Stromal cell of bone marrow (primary cell): ENCODE measurements at regions not wholly inside any gene's neighbourhood (a gene's known extent, or its start where the extent isn't known, plus 50 kb on each side); places are given as distances from the start of the nearest gene placed in this dataset.
A peak's percentile ranks its signal among the peaks of the same experiment; 100 is the strongest.

Source experiments
- DNase-seq: peaks from one replicate; pipeline ENCODE4 v3.0.0-alpha.2; 2012; ENCODE audit warnings: low read depth

GRCh38 chr2:147711031-147711430 lies 133.8 kb upstream of the ACVR2A start:
- no peak for DNase-seq

DNA sequence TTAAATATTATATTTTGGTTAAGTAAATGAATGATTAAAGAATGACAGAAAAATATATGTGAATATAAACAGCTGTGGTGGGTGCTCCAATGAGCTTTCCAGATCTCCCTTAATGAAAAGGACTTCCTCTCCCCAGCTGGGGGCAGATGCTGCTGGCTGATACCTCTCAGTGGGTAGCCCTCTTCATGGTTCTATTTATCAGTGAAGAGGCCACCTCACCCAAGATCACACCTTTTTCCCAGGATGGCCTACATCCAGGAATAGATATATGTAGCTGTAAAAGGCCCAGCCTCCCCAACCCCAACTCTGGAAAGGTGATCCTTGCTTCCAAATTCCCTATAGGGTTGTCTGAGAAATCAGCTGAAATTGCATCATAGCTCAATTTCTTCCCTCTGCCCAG lies 135.2 kb upstream of the ACVR2A start:
- DNase-seq = no peak

DNA sequence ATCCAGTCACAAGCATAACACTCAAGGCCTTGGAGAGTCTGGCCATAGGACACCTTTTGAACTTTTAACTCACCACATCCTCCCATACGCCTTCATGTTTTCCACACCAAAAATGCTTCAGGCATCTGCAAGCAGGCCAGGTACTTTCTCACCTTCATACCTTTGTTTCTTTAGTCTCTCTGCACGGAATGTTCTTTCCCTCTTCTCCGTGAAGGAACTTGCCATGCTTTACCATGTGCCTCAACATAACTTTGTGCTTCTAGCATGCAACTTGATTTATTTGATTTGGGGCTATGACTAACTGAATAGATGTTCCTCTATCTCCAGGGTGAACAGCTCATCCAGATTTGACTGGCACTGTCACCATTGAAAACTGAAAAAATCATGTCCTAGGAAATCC lies 141.7 kb upstream of the ACVR2A start:
- no peak for DNase-seq

DNA sequence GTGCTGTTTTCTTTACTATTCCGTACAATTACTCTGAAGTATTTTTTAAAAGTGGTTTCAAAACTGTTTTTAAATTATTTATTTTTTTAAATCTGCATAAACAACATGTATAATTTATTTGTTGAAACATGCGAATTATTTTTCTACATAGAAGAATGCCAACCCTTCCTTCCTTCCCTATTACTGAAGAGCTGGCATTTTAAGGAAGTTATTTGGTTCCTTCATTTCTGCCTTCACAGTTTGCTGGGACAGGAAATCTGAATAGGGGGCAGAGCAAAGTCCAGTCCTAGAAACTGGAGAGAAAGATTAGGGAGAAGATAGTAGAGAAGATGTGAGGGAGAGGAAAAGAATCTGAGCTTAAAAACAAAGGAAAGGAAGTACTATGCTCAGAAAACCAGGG lies 146.7 kb upstream of the ACVR2A start:
- no peak for DNase-seq

- no peak for DNase-seq
These were observed 148.4 kb upstream of the ACVR2A start for GRCh38 chr2:147696426-147696825.

DNA sequence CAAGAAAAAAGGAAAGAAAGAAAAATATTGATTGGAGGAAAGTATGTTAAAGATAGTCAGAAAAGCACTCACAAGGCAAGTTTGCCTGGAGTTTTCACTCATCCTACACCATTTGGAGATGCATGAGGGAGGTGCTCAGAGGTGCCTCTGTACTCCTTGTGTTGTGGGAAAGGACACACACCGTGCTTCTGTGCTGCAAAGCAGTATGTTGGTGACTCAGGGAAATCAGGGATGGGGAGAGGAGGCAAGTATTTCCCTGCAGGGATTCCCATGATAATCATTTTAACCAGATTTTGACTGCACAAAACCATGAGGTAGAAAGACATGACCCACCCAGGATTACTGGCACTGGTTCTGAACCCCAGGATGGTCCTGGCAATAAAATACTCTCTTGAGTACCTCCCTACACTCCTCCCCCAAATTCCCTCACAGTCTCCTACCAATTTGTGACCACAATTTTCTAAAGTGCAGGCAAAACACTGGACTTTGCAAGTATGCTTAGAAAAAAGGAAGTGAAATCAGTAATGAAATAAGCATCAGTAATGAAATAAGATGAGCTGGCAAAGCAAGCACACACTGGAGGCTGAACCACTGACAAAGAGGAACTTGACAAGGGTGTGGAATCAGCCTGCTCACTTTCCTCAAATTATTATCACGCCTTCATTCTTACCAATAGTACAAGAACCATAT lies 155.5 kb upstream of the ACVR2A start:
- peak; percentile 6 for DNase-seq

DNA sequence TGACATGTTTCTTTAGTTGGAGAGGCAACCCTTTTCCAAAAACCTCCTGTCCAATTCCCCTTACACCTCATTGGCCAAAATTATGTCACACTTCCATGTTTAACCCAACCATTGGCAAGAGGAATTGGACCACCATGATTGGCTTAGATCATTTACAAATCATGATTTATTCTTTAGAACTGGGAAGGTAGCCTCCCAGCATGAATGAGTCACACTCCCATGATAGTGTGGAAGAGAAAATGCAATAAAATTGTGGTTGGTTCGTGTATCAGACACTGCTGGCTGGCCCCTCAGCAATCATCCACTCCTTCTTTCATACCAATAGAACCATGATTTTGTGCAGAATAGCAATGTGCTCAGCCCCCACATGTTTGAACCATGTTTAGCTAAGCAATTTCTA lies 156.6 kb upstream of the ACVR2A start:
- peak; percentile 30 for DNase-seq

- no peak for DNase-seq
These were observed 158.5 kb upstream of the ACVR2A start for GRCh38 chr2:147686365-147686764.

GRCh38 chr2:147684903-147685302 lies 159.9 kb upstream of the ACVR2A start:
- no peak for DNase-seq

GRCh38 chr2:147683380-147683779 lies 161.4 kb upstream of the ACVR2A start:
- no peak for DNase-seq

DNA sequence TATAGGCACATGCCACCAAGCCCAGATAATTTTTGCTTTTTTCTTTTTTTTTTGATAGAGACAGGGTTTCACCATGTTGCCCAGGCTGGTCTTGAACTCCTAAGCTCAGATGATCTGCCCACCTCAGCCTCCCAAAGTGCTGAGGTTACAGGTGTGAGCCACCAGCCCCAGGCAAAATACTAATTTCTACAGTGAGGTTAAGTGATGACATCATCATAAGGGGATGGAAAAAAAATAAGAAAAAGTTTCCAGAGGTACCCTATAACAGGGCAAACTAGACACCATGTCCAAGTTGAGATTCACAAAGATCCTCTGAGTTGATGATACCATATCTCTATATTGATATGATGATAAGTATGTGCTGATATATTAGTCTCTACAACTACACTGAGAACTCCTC lies 163.7 kb upstream of the ACVR2A start:
- DNase-seq = no peak

DNA sequence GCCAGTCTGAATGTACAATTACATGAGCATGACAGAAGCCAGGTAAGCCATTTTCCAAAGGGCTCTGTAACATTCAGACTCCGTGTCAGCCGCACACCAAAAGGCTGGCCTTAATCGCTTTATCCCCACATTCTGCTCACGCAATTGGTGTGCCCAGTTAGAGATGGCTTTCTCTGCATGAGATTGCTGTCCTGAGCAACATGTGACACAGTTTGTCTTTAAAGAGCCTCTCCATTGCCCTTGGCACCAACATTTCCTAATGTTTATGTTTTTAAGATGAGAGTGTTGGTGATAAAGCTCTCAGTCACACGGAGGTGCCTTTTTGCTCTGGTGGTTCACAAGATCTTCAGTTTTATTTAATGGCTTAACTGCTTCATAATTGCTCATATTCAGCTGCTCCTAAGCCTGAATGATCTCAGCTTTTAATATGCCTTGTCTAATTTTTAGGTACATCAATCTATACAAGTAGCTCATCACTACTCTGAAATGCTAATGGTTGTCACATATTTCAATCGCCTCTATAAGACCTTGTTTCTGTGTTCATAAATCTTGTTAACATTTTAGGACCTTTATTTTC lies 164.8 kb upstream of the ACVR2A start:
- no peak for DNase-seq

DNA sequence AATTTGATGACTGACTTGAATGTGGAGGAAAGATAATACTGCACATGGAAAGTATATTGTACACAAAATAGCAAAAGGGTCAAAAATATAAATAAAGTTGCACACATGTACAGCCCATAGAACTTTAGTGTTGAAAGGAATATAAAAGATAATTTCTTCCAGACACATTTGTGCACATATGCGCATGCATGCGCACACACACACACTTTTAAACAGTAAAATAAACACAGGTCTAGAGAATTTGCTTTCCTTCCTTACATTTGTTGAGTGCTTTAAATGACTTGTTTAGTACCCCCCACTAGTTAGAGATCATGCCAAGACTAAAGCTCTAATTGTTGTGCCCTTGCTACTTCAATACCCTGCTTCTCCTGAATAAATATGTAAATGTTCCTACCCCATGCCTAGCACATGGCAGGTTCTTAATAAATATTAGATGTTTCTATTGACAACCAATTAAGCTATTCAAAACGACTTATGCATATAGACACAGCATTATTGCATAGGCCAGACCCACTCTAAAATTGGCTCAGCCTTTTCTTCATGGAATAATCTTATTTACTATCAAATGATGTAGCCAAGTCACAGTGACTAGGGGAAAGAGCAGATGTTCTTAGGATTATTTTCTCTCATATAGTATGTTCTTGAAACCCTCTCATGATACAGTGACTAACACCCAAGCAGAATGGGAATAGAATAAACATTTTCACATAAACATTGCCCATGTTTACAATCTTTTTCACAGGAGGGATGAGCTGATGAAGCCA lies 165.5 kb upstream of the ACVR2A start:
- DNase-seq = no peak

- no peak for DNase-seq
These were observed 179.7 kb upstream of the ACVR2A start for GRCh38 chr2:147665105-147665504.

DNA sequence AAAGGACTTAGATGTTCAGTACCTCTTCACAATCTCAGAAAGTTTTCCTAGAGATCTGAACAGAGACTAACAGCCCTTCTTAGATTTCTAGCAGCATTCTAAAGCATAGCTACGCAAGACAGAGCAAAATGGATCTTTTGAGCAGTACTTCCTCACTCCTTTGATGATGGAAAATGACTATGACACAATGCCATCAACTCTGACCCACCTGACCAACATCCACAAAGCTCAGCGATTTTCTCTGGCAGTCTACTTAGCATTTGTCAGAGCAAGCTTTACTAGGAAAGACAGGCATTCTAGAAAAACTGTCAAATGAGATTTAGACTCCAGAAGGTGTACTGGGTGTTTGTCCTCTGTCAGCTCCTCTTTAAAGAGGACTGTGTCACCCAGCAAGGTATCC lies 180.9 kb upstream of the ACVR2A start:
- DNase-seq = no peak

GRCh38 chr2:147663153-147663961 lies 181.5 kb upstream of the ACVR2A start:
- no peak for DNase-seq

GRCh38 chr2:147662221-147662620 lies 182.6 kb upstream of the ACVR2A start:
- no peak for DNase-seq

DNA sequence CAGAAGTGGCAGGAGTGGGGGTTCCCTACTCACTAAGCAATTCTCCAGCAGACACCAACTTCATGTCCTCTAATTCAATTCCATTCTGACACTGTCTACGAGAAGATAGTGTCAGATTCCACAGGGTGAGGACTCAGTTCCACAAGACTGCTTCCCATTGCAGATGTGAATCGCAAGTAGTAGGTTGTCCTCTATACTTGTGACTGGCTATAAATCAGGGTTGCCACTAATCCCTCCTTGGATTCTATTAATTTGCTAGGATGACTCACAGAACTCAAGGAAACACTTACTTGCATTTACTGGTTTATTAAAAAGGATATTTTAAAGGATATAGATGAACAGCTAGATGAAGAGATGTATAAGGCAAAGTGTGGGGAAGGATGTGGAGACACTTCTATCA lies 184.1 kb upstream of the ACVR2A start:
- no peak for DNase-seq

DNA sequence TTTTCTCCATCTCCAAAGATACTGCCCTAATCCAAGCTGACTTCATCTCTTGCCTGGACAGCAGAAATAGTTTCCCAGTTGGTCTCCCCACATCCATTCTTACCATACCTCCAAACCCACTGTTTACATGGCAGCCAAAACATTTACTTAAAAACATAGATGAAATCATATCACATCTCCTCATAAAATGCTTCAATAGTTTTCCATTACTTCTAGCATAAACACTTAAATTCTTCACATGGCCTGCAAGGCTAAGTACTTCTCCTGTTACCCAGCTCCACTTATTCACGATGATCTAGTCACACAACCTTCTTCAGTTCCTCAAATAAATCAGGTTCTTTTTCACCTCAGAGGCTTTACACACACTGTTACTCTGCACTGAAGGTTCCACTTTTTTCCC lies 185.8 kb upstream of the ACVR2A start:
- no peak for DNase-seq

DNA sequence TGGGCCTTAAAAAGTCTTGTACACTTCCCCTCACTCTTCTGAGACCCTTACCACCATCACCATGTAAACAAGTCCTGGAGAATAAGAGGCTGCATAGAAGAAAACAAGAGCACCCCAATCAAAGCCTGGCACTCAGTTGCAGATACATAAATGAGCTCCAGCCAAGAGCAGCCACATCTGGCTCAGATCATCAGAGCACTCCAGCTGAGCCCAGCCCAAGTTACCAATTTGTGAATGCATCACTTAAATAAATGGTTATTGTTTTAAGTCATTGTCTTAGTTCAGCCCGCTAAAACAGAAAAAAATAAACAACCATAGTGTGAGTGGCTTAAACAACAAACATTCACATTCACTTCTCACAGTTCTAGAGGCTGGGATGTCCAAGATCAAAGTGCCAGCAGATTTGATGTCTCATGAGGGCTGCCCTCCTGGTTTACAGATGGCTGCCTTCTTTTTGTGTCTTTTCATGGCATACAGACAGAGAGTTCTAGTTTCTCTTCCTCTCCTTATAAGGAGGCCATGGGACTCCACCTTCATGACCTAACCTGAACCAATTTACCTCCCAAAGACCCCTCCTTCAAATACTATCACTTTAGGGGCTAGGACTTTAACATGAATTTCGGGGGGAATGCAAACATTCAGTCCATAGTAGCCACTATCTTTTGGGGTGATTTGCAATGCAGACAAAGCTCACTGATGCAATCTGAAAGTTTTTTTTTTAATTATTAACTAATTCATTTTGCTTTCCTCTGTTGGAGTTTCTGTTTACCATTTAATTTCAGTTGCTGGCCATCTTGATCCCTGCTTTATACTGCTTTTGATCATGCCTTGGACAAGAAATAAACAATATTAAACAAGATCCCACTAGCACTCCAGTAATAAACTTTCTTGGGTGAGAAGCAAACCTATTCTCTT lies 187.5 kb upstream of the ACVR2A start:
- DNase-seq = no peak

DNA sequence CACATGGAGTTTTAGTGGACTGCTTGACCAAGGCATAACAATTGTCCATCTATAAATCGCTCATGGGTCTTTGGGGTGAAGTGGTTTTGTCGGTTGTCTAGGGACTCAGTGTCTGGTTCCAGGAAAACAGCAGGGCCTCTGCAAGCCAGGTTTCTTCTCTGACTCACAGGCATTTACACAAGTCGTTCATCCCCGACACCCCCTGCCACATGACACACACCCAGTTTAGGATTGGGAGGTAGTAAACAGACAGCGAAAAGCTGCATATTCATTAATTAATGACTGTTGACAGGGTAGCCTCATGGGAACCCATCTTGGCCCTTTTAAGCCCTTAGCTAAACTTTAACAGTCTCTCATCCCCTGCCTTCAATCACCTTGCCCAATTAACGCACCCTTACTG lies 194.8 kb upstream of the ACVR2A start:
- DNase-seq = no peak

DNA sequence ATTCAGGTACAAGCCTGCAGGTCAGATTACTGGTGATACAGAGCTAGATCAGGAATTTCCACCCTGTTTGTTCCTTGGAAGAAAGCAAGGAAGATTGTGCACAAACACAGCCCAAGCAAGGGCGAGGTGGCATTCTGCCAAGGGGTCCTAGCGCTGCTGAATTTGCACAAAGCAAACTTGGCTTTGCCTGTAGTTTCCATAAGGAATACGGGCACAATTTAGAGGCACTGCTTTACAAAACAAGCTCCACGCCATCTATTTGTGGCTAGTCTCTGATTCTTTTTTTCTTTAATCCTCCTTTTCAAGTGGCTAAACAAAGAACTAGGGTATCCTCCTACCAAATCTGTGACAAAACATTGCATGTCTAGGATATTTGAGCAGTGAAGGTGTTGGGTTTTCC lies 195.5 kb upstream of the ACVR2A start:
- no peak for DNase-seq
